Esophagus squamous epithelium (tissue), 5 donors: ENCODE measurements at regions not wholly inside any gene's neighbourhood (a gene's known extent, or its start where the extent isn't known, plus 50 kb on each side); places are given as distances from the start of the nearest gene placed in this dataset.
A peak's percentile ranks its signal among the peaks of the same experiment; 100 is the strongest.

Experiments
- DNase-seq: peaks from one replicate; lab custom pipeline; 2025; lab: John Stamatoyannopoulos, UW
- H3K27ac ChIP-seq, 4 donors: fragments of 200-600 bp; sonication (generic); one replicate each; pipeline ENCODE4 v1.5.1; 2016 to 2019; ENCODE audit warnings: mild to moderate bottlenecking in 1 of 4
- H3K27me3 ChIP-seq, 4 donors: fragments of 200-600 bp; sonication (generic); 1 replicate in 3 of 4; 2 replicates in 1 of 4; pipeline versions ENCODE4 v1.5.1 to v1.6.0; 2017 to 2021; ENCODE audit warnings: antibody characterized with exemption in 1 of 4
- H3K36me3 ChIP-seq, 3 donors: fragments of 200-600 bp; sonication (generic); one replicate each; pipeline ENCODE4 v1.5.1; 2016 to 2019
- H3K4me1 ChIP-seq, 3 donors: fragments of 200-600 bp; sonication (generic); one replicate each; pipeline ENCODE4 v1.5.1; 2017 to 2019
- H3K4me3 ChIP-seq, 4 donors: fragments of 200-600 bp; sonication (generic); 1 replicate in 3 of 4; 2 replicates in 1 of 4; pipeline ENCODE4 v1.5.1; 2016 to 2019; ENCODE audit warnings: mild to moderate bottlenecking in 2 of 4, moderate library complexity in 1 of 4
- H3K9me3 ChIP-seq, 3 donors: fragments of 200-600 bp; sonication (generic); one replicate each; pipeline ENCODE4 v1.5.1; 2016 to 2019
- POLR2A ChIP-seq, 4 donors: fragments of 450-650 bp; IDR thresholded peaks; one replicate each; pipeline ENCODE4 v1.6.1; 2017; ENCODE audit warnings: antibody characterized with exemption in 4 of 4, mild to moderate bottlenecking in 4 of 4, moderate library complexity in 3 of 4
- WGBS, 2 donors: methylation state at CpG; one replicate each; pipeline ENCODE4 v1.1.5; 2018; 5-methylcytosine and 5-hydroxymethylcytosine counted together
- intact Hi-C: fragments of 100-400 bp; cut with DNase I; formaldehyde crosslinking; loops from one replicate; pipeline ENCODE4 v1.15.0; 2022
- TF ChIP-seq, protein P1 (sequence below), 6 experiments: fragments of 450-650 bp in 4 of 6; fragments of 200-600 bp in 2 of 6; sonication (generic) in 2 of 6; IDR thresholded peaks; one replicate each; pipeline ENCODE4 v1.5.1; 2016 to 2019; ENCODE audit warnings: antibody characterized with exemption in 6 of 6, mild to moderate bottlenecking in 4 of 6, moderate library complexity in 4 of 6
- donor health status: DM: yes; HTN: yes; CAD: no.

DNA sequence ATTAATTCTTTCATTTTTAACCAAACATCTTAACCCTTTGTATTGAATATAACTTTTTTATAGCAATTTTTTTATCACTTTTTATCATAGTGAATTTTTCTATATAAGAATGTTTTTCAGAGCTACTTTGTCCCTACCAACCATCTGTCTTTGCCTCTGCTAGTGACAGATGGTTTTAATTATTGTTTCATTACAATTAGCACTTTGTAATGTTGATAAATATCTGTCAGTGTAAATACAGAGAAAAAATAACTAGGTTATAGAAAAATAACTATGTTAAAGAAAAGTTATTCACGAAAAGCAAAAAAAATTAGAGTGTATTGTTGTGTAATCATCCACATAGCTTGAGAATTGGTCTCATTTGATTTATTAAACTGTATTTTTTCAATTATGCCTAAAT lies 91.0 kb upstream of the CDH19 start:
- no peak overlapping the region for H3K27ac ChIP-seq
- TF ChIP-seq, protein P1, sequence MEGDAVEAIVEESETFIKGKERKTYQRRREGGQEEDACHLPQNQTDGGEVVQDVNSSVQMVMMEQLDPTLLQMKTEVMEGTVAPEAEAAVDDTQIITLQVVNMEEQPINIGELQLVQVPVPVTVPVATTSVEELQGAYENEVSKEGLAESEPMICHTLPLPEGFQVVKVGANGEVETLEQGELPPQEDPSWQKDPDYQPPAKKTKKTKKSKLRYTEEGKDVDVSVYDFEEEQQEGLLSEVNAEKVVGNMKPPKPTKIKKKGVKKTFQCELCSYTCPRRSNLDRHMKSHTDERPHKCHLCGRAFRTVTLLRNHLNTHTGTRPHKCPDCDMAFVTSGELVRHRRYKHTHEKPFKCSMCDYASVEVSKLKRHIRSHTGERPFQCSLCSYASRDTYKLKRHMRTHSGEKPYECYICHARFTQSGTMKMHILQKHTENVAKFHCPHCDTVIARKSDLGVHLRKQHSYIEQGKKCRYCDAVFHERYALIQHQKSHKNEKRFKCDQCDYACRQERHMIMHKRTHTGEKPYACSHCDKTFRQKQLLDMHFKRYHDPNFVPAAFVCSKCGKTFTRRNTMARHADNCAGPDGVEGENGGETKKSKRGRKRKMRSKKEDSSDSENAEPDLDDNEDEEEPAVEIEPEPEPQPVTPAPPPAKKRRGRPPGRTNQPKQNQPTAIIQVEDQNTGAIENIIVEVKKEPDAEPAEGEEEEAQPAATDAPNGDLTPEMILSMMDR (IDR thresholded peaks at IDR 0.05), result no peak
- TF ChIP-seq POLR2A (IDR thresholded peaks at IDR 0.05), result no peak
- H3K27me3 ChIP-seq, result no peaks in the 10 kb centered on the region
- no peak overlapping the region for H3K4me3 ChIP-seq
- H3K9me3 ChIP-seq, result no peaks in the 10 kb centered on the region
- WGBS, 2 donors, result 65 to 71% methylated on average over 1 of the region's 1 CpG
- no peak for DNase-seq
- H3K4me1 ChIP-seq, result no peaks in the 10 kb centered on the region
- no peaks in the 10 kb centered on the region for H3K36me3 ChIP-seq
- intact Hi-C loops, result no loop called here

DNA sequence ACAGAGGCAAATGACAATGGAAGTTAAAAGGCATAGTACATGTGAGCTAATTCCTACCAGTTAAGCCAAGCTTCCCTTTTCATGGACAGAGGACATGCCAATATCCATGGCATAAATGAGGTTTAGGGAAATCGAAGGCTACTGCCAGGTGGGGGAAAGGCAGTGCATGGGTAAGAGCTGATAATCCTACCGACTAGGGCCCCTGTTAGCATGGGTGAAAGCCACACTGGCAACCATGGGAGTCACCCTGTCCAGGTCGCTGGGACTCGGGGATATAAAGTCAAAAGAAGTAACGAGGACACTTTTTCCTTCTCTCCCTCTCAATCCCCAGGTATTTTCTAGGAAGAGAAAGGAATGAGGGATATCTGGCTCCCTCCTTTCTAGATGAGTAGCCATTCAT lies 83.7 kb upstream of the CDH19 start:
- WGBS, 2 donors, result 33 to 80% methylated on average over 5 of the region's 5 CpGs

DNA sequence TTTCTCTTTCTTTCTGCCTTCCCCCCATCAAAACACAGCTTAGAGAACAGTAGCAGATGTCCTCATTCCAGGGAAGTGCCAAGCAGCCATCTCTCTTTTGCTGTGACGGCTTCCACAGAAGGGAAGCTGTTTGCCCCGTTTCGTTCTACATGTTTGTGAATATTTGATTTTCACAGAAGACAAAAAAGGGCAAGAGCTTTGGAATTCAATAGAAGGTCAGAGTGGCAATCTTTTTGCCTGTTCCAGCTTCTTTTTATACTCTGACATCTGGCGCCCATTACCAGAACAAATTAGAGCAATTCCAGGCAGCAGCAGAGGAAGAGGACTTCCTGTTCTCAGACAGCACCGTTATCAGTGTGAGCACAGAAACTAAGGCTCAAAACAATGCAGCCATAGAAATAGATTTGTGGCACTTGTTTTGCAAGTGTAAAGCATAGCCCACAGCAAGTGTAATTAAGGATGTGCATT lies 79.0 kb upstream of the CDH19 start:
- 5 to 15% methylated on average over 5 of the region's 5 CpGs for WGBS, 2 donors
- peak overlapping the region in 2 of 4 donors; percentile 11 to 31 for H3K27ac ChIP-seq
- intact Hi-C loops, result no loop called here

More for the DNA sequence above, 83.7 kb upstream of the CDH19 start:
- no peak overlapping the region for H3K4me3 ChIP-seq
- H3K4me1 ChIP-seq, result no peaks in the 10 kb centered on the region
- TF ChIP-seq, protein P1 (IDR thresholded peaks at IDR 0.05), result no peak
- no peak for TF ChIP-seq POLR2A (IDR thresholded peaks at IDR 0.05)
- no peaks in the 10 kb centered on the region for H3K36me3 ChIP-seq
- intact Hi-C loops, result no loop called here
- no peak overlapping the region for H3K27ac ChIP-seq
- H3K9me3 ChIP-seq, result peaks cover 0 to 18% (median 13%) of the 10 kb centered on the region in 3 donors
- no peak for DNase-seq
- H3K27me3 ChIP-seq, result no peaks in the 10 kb centered on the region

DNA sequence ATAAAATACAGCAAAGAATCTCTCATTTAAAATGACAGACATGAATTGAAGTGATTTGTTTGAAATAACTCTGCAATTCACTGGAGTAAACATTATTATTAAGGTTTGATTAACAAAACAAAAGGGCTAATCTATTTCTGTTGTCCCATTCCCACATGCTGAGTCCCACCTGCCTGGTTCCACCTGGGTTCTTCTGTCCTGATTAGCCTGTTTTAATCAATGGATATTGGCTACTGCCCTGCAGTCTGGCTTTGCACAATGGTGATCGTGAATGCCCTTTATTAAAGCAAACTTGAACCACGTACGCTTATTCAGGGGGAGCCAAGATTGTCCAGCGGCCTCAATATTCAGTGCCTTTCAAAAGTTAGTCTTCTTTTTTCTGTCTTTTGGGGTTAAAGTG lies 72.8 kb upstream of the CDH19 start:
- no peak for DNase-seq
- H3K27ac ChIP-seq, result no peak overlapping the region
- H3K9me3 ChIP-seq, result no peaks in the 10 kb centered on the region
- no peaks in the 10 kb centered on the region for H3K36me3 ChIP-seq
- no peaks in the 10 kb centered on the region for H3K27me3 ChIP-seq
- H3K4me3 ChIP-seq, result no peak overlapping the region
- no peaks in the 10 kb centered on the region for H3K4me1 ChIP-seq
- 71 to 75% methylated on average over 4 of the region's 4 CpGs for WGBS, 2 donors
- intact Hi-C loops, result no loop called here
- TF ChIP-seq POLR2A (IDR thresholded peaks at IDR 0.05), result no peak
- TF ChIP-seq, protein P1 (IDR thresholded peaks at IDR 0.05), result no peak

More for the DNA sequence above, 79.0 kb upstream of the CDH19 start:
- peaks cover 0 to 11% (median 10%) of the 10 kb centered on the region in 3 donors for H3K9me3 ChIP-seq
- H3K36me3 ChIP-seq, result no peaks in the 10 kb centered on the region
- TF ChIP-seq, protein P1 (IDR thresholded peaks at IDR 0.05), result no peak
- no peak for TF ChIP-seq POLR2A (IDR thresholded peaks at IDR 0.05)
- DNase-seq, result no peak
- H3K4me1 ChIP-seq, result no peaks in the 10 kb centered on the region
- no peaks in the 10 kb centered on the region for H3K27me3 ChIP-seq
- peak overlapping the region in 1 of 4 donors; percentile 36 for H3K4me3 ChIP-seq

DNA sequence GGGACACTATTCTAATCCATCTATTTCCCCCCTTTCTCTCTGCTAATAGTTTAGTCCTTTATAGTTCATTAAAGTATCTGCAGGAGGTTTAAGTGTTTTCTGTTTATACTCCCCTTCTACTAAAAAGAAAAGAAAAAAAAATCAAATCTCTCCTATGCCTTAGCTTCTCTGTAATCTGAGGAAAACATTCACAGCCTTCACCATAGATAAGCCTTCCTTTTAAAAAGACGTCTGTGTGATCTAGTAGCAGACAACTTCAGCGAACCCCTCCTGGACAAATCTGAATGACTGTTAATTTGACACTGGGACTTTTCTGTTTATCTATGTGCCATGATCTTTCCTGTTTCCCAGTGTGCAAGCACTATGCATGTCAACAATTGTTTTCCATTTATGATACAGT lies 70.4 kb upstream of the CDH19 start:
- Histone ChIP-seq H3K27ac (no peak overlapping the region), H3K27me3 (no peaks in the 10 kb centered on the region), H3K9me3 (no peaks in the 10 kb centered on the region), H3K4me3 (no peak overlapping the region), H3K4me1 (no peaks in the 10 kb centered on the region), H3K36me3 (no peaks in the 10 kb centered on the region)
- no peak for DNase-seq
- WGBS, 2 donors, result 31 to 41% methylated on average over 2 of the region's 2 CpGs
- TF ChIP-seq, protein P1 (IDR thresholded peaks at IDR 0.05), result no peak
- TF ChIP-seq POLR2A (IDR thresholded peaks at IDR 0.05), result no peak
- intact Hi-C loops, result no loop called here
